GM19035 (cell line): ENCODE measurements at regions not wholly inside any gene's neighbourhood (a gene's known extent, or its start where the extent isn't known, plus 50 kb on each side); places are given as distances from the start of the nearest gene placed in this dataset.
"Not testable (repeated sequence)": the region's sequence is repeated elsewhere in the genome, so short reads cannot be mapped to it uniquely, and the experiment has no call there.

ENCODE experiments used
- ATAC-seq: cut with Tn5 transposase; IDR thresholded peaks from one replicate; pipeline ENCODE4 v1.9.1; 2021; ENCODE audit not compliant: unreplicated experiment

DNA sequence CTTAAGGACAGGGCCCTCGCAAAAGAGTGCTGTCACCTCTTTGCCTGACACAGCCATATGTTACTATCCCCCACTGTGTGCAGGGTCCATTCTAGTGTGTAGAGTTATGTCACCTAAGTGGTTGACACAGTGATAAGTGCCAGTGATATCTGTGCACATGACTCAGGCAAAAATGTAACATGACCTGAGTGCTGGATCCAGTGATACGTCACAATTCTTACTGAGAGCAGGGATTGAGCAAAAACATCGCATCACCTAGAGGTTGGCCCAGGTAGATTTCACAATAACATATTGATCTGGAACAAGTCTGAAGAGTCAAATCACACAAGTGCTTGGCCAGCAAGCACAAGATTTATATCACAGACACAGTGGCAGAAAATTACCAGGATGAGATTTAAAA lies 100.5 kb upstream of the BPY2B start:
- not testable (repeated sequence) for ATAC-seq

DNA sequence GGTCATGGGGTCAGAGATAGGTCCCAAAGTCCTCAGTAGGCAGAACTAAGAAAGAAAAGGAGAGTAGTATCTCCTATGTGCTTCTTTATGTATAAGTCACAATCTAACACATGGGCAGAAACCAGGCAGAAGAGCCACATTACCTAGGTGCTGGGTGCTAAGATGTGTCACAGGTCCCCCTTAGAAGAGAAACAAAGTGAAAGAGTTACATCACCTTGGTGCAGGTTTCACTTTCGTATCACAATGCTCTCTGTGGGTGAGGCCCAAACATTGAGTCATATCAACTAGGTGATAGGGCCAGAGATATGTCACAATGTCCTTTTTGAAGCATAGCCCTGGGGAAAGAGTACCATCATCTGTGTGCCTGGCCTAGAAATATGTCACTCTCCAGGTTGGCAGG lies 96.1 kb upstream of the BPY2B start:
- peak; percentile 100 for ATAC-seq

DNA sequence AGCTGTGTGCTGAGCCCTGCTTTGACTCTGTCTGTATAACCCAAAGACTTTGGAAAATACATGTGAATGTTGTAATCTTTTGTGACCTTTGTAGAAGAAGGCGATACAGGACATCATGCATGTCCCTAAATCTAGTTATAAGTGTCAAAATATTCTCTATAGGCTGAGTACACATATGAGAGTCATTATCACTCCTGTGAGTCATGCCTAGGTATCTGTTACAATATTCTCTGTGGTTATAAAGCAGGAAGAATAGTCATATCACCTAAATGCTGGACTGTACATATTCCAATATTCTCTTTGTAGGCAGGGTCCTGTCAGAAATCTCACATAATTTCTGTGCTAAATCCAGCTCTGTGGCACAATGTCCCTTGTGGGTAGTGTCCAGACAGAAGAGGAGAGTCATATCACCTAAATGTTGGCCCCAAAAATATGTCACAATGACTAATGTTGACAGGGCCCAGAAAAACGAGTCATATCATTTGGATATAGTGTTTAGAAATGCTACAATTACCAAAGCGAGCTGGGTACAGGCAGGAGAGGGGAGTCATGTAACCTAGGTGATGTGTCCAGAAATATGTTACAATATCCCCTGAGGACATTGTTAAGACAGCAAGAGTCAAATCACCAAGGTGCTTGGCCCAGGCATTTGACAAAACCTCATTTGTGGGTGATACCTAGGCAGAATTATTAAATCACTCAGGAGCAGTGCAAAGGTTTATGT lies 80.4 kb upstream of the BPY2B start:
- not testable (repeated sequence) for ATAC-seq

DNA sequence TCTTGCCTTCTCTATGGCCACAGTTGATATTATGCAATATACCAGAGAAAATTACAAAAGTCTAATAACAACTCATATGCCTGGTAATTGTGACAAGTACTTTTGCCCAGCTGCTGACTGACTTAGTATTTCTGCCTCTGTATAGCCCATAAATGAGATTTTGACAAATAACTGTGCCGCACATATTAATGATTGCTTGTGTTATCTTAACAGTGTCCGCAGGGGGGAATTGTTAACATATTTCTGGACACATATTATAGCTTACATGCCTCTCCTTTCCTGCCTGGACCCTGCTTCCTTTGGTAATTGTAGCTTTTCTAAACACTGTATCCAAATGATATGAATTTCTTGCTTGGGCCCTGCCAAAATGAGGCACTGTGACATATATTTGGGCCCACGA lies 69.0 kb upstream of the BPY2B start:
- ATAC-seq: not testable (repeated sequence)

DNA sequence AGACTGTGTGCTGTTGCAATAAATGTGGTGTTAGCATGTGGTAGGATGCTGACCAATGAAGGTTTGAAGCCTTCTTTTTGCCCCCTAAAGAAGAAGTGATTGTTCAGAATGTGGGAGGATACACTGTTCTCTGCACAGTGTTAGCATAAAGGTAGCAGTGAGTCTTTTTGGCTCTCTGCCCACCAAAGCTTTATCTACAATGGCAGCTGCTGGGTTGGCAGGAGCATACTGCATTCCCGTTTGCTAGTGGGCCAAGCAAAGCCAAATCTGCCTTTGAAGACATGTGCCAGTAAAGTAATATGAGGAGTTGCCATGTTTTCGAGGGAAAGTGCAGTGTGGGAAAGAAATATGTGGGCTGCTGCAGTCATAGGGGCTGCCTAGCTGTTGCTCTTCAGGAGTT lies 56.4 kb upstream of the BPY2B start:
- ATAC-seq: not testable (repeated sequence)
